Effector memory CD8-positive, alpha-beta T cell (primary cell): ENCODE measurements at regions not wholly inside any gene's neighbourhood (a gene's known extent, or its start where the extent isn't known, plus 50 kb on each side); places are given as distances from the start of the nearest gene placed in this dataset.

Experiments used
- ATAC-seq: fragments of 150-1000 bp; cut with Tn5 transposase; replicated peaks from 2 replicates; pipeline ENCODE4 v1.10.0; 2021; ENCODE audit warnings: mild to moderate bottlenecking, moderate library complexity
- DNase-seq, 3 experiments: peaks; one replicate each; pipeline ENCODE4 v3.0.0; 2021
- H3K27ac Mint-ChIP-seq, 2 donors: one replicate each; pipeline ENCODE4 v1.8.0; 2022; ENCODE audit warnings: mild to moderate bottlenecking in 2 of 2, mixed read lengths in 2 of 2, moderate library complexity in 2 of 2
- H3K27me3 Mint-ChIP-seq, 2 donors: one replicate each; pipeline ENCODE4 v1.8.0; 2022; ENCODE audit warnings: mixed read lengths in 2 of 2
- H3K36me3 Mint-ChIP-seq: one replicate; pipeline ENCODE4 v1.8.0; 2022; ENCODE audit warnings: mild to moderate bottlenecking, moderate library complexity, mixed read lengths; ENCODE audit not compliant: insufficient read depth
- H3K4me1 Mint-ChIP-seq, 2 donors: one replicate each; pipeline ENCODE4 v1.8.0; 2022; ENCODE audit warnings: low read depth in 2 of 2, mixed read lengths in 2 of 2
- H3K4me3 Mint-ChIP-seq, 2 donors: one replicate each; pipeline ENCODE4 v1.8.0; 2022; ENCODE audit warnings: mild to moderate bottlenecking in 2 of 2, mixed read lengths in 2 of 2, moderate library complexity in 2 of 2
- H3K9me3 Mint-ChIP-seq, 2 donors: one replicate each; pipeline ENCODE4 v1.8.0; 2022; ENCODE audit warnings: mixed read lengths in 2 of 2

DNA sequence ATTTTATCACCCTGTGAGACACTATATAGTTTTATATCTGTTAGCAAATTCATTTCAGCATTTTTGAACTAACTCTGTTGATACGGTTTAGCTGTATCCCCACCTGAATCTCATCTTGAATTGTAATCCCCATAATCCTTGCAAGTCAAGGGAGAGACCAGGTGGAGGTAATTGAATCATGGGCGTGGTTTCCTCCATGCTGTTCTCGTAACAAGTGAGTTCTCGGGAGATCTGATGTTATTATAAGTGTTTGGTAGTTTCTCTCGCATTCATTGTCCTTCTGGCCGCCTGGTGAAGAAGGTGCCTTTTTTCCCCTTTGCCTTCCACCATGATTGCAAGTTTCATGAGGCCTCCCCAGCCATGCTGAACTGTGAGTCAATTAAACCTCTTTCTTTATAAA lies 53.2 kb upstream of the TMC3 start:
- peaks cover 0 to 2% of the 10 kb centered on the region in 2 donors for H3K9me3 Mint-ChIP-seq
- H3K27ac Mint-ChIP-seq, result no peak overlapping the region
- ATAC-seq, result no peak
- H3K27me3 Mint-ChIP-seq, result peaks cover 36 to 42% of the 10 kb centered on the region in 2 donors
- H3K4me1 Mint-ChIP-seq, result no peaks in the 10 kb centered on the region
- H3K4me3 Mint-ChIP-seq, result no peak overlapping the region
- no peak for DNase-seq
- no peaks in the 10 kb centered on the region for H3K36me3 Mint-ChIP-seq

- Mint-ChIP-seq H3K27ac (no peak overlapping the region), H3K36me3 (no peaks in the 10 kb centered on the region), H3K27me3 (peaks cover 24 to 35% of the 10 kb centered on the region in 2 donors), H3K4me3 (no peak overlapping the region), H3K4me1 (no peaks in the 10 kb centered on the region), H3K9me3 (no peaks in the 10 kb centered on the region)
- no peak for ATAC-seq
- DNase-seq, result no peak
These were observed 51.9 kb upstream of the TMC3 start for GRCh38 chr15:81425905-81426304.
